GM19043 (cell line): ENCODE measurements at regions not wholly inside any gene's neighbourhood (a gene's known extent, or its start where the extent isn't known, plus 50 kb on each side); places are given as distances from the start of the nearest gene placed in this dataset.
"Not testable (repeated sequence)": the region's sequence is repeated elsewhere in the genome, so short reads cannot be mapped to it uniquely, and the experiment has no call there.

Experiments
- ATAC-seq: cut with Tn5 transposase; IDR thresholded peaks from one replicate; pipeline ENCODE4 v1.9.1; 2021; ENCODE audit warnings: low read depth; ENCODE audit not compliant: unreplicated experiment

GRCh38 chr1:170369417-170369816, 162.5 kb upstream of the GORAB start:
- ATAC-seq: no peak

GRCh38 chr1:170370087-170370486, 161.9 kb upstream of the GORAB start:
- no peak for ATAC-seq

GRCh38 chr1:170375082-170375723, 156.8 kb upstream of the GORAB start:
- ATAC-seq: no peak

GRCh38 chr1:170376801-170377385, 155.1 kb upstream of the GORAB start:
- ATAC-seq: no peak

- peak; percentile 55 for ATAC-seq
Observed at GRCh38 chr1:170377440-170377839, 154.5 kb upstream of the GORAB start.

GRCh38 chr1:170377896-170378634, 153.9 kb upstream of the GORAB start:
- no peak for ATAC-seq

GRCh38 chr1:170385750-170386149, 146.2 kb upstream of the GORAB start:
- ATAC-seq: no peak

- ATAC-seq: no peak
Observed at GRCh38 chr1:170388489-170388888, 143.5 kb upstream of the GORAB start.

GRCh38 chr1:170395149-170395548, 136.8 kb upstream of the GORAB start:
- no peak for ATAC-seq

- no peak for ATAC-seq
Observed at GRCh38 chr1:170397061-170397460, 134.9 kb upstream of the GORAB start.

GRCh38 chr1:170402476-170403311, 129.3 kb upstream of the GORAB start:
- ATAC-seq: no peak

GRCh38 chr1:170407138-170407537, 124.8 kb upstream of the GORAB start:
- no peak for ATAC-seq

GRCh38 chr1:170407581-170407980, 124.4 kb upstream of the GORAB start:
- no peak for ATAC-seq

- ATAC-seq: no peak
Observed at GRCh38 chr1:170410401-170411166, 121.4 kb upstream of the GORAB start.

GRCh38 chr1:170414989-170415709, 116.8 kb upstream of the GORAB start:
- ATAC-seq: no peak

GRCh38 chr1:170415710-170416372, 116.1 kb upstream of the GORAB start:
- no peak for ATAC-seq

- no peak for ATAC-seq
Observed at GRCh38 chr1:170424346-170424745, 107.6 kb upstream of the GORAB start.

- no peak for ATAC-seq
Observed at GRCh38 chr1:170426596-170426995, 105.4 kb upstream of the GORAB start.

- not testable (repeated sequence) for ATAC-seq
Observed at GRCh38 chr1:170427002-170427401, 105.0 kb upstream of the GORAB start.
